ENCODE measurements at regions not wholly inside any gene's neighbourhood (a gene's known extent, or its start where the extent isn't known, plus 50 kb on each side); places are given as distances from the start of the nearest gene placed in this dataset.

- TF ChIP-seq CTCF (IDR thresholded peaks at IDR 0.05) = no peak
- TF ChIP-seq POLR2AphosphoS5 (IDR thresholded peaks at IDR 0.05) = no peak
Measured at GRCh38 chr1:68936530-68936929, 439.6 kb upstream of the DEPDC1 start.

Data from breast epithelium (tissue), 3 donors.